Neural cell (in vitro differentiated cells): ENCODE measurements at regions not wholly inside any gene's neighbourhood (a gene's known extent, or its start where the extent isn't known, plus 50 kb on each side); places are given as distances from the start of the nearest gene placed in this dataset.

Source experiments
- CTCF ChIP-seq: fragments of 450-650 bp; IDR thresholded peaks from 2 replicates; pipeline ENCODE4 v1.5.1; 2014; ENCODE audit warnings: antibody characterized with exemption, mild to moderate bottlenecking, moderate library complexity; ENCODE audit not compliant: poor library complexity, severe bottlenecking
- EP300 ChIP-seq: fragments of 450-650 bp; conservative IDR thresholded peaks from 2 replicates; pipeline ENCODE4 v1.6.1; 2014; ENCODE audit warnings: antibody characterized with exemption, mild to moderate bottlenecking, moderate library complexity; ENCODE audit not compliant: poor library complexity, severe bottlenecking
- EZH2 ChIP-seq: fragments of 200-600, 300-800 bp; shearing (Covaris generic), sonication (generic); IDR thresholded peaks from 2 replicates; pipeline ENCODE4 v1.6.1; 2014; ENCODE audit warnings: antibody characterized with exemption, low read length, borderline replicate concordance, mild to moderate bottlenecking; ENCODE audit not compliant: insufficient read depth, poor library complexity, severe bottlenecking
- MXI1 ChIP-seq: fragments of 450-650 bp; conservative IDR thresholded peaks from 2 replicates; pipeline ENCODE4 v1.6.1; 2014; ENCODE audit warnings: antibody characterized with exemption, mild to moderate bottlenecking; ENCODE audit not compliant: poor library complexity, severe bottlenecking
- POLR2AphosphoS5 ChIP-seq: IDR thresholded peaks from 2 replicates; pipeline ENCODE4 v1.6.1; 2012

GRCh38 chr2:235149736-235150135 is 197.9 kb downstream of the SH3BP4 start:
- TF ChIP-seq CTCF (no peak), MXI1 (no peak), POLR2AphosphoS5 (no peak), EP300 (no peak), EZH2 (no peak)
